ENCODE measurements at regions not wholly inside any gene's neighbourhood (a gene's known extent, or its start where the extent isn't known, plus 50 kb on each side); places are given as distances from the start of the nearest gene placed in this dataset.

DNA sequence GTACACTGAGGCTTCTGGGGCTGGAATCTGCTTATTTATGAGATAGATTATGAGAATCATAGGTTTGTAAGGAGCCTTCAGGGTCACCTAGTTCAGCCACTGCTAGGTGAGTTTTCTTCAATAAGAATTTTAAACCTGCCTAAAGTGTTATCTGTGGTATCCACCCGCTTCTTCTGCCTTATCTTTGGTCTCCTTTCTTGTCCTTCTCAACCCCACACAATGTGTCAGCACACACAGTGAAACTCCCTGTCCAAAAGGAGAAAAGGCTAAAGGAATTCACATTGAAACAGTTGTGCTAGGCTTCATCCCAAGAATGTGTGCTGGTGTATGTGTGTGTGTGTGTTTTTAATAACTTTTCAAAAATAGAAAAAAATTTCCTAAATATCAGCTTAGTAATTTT, 259.3 kb upstream of the BTG1 start:
- TF ChIP-seq, protein P1, sequence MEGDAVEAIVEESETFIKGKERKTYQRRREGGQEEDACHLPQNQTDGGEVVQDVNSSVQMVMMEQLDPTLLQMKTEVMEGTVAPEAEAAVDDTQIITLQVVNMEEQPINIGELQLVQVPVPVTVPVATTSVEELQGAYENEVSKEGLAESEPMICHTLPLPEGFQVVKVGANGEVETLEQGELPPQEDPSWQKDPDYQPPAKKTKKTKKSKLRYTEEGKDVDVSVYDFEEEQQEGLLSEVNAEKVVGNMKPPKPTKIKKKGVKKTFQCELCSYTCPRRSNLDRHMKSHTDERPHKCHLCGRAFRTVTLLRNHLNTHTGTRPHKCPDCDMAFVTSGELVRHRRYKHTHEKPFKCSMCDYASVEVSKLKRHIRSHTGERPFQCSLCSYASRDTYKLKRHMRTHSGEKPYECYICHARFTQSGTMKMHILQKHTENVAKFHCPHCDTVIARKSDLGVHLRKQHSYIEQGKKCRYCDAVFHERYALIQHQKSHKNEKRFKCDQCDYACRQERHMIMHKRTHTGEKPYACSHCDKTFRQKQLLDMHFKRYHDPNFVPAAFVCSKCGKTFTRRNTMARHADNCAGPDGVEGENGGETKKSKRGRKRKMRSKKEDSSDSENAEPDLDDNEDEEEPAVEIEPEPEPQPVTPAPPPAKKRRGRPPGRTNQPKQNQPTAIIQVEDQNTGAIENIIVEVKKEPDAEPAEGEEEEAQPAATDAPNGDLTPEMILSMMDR (IDR thresholded peaks at IDR 0.05; ENCODE audit: low read length), result no peak
- TF ChIP-seq EZH2phosphoT487 (IDR thresholded peaks at IDR 0.05; ENCODE audit: low read length) (no peak), EZH2 (optimal IDR thresholded peaks at IDR 0.05; ENCODE audit: low read depth, low read length) (no peak)
- no peaks in the 10 kb centered on the region for H3K9me2 ChIP-seq (replicated peaks; ENCODE audit: insufficient read depth, low read length)
- H3K4me3 ChIP-seq (ENCODE audit: low read length), result no peak overlapping the region
- DNase-seq, result no peak
- H3K4me1 ChIP-seq (ENCODE audit: low read length), result peaks cover 52% of the 10 kb centered on the region
- H3K36me3 ChIP-seq (replicated peaks; ENCODE audit: insufficient read depth, low read length), result no peaks in the 10 kb centered on the region
- H3K27ac ChIP-seq (ENCODE audit: low read length), result peak overlapping the region; percentile 91
- no peaks in the 10 kb centered on the region for H3K9me3 ChIP-seq (replicated peaks; ENCODE audit: insufficient read depth, low read length)
- H3F3A ChIP-seq (ENCODE audit: insufficient read depth, low read length), result peaks cover 20% of the 10 kb centered on the region
- H3K9ac ChIP-seq (ENCODE audit: low read length), result no peak overlapping the region
- H4K20me1 ChIP-seq (ENCODE audit: insufficient read depth, low read length), result no peaks in the 10 kb centered on the region
- 0 out of 2 replicates have a peak overlapping the region, but pooled peaks have one; percentile 31 for H2AFZ ChIP-seq (ENCODE audit: low read length)
- H3K79me2 ChIP-seq (ENCODE audit: low read length), result no peaks in the 10 kb centered on the region
- no peak overlapping the region for H3K4me2 ChIP-seq (ENCODE audit: low read depth, low read length)
- no peaks in the 10 kb centered on the region for H3K27me3 ChIP-seq (replicated peaks; ENCODE audit: insufficient read depth, low read length)

DNA sequence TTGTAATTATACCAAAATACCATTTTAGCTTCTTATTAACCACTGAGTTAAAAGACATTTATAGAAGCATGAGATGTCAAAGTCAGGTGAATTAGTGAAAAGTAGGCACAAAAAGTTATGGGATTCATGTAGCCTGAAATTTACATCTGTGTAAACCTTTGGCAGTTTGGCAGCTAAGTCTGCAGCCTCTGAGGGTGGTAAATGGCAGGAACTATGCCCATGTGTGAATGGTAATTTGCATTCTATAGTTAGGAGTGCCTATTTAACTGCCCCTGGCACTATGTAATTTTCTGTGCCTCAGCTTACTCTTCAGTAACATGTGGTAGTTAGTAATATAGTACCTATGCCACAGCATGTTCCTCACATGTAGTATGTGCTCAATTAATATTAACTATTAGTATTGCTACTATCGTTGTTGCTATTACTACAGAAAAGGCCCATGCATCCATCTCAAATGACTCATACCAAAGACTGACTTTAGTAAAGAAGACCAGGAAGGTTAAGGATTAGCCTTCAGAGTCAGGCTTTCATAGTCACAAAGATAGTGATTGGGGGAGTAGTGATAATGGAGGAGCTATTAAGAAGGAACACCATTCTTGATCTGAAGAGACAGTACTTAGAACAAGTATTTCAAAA, 258.7 kb upstream of the BTG1 start:
- peaks cover 54% of the 10 kb centered on the region for H3K4me1 ChIP-seq (ENCODE audit: low read length)
- peak overlapping the region; percentile 91 for H3K27ac ChIP-seq (ENCODE audit: low read length)
- H3F3A ChIP-seq (ENCODE audit: insufficient read depth, low read length), result peaks cover 20% of the 10 kb centered on the region
- peak overlapping the region; percentile 31; the same call in 1 of the 2 replicates for H2AFZ ChIP-seq (ENCODE audit: low read length)
- no peaks in the 10 kb centered on the region for H3K36me3 ChIP-seq (replicated peaks; ENCODE audit: insufficient read depth, low read length)
- H3K4me3 ChIP-seq (ENCODE audit: low read length), result peak overlapping the region; percentile 26
- TF ChIP-seq EZH2 (optimal IDR thresholded peaks at IDR 0.05; ENCODE audit: low read depth, low read length), result no peak
- TF ChIP-seq, protein P1 (IDR thresholded peaks at IDR 0.05; ENCODE audit: low read length), result no peak
- no peak for TF ChIP-seq EZH2phosphoT487 (IDR thresholded peaks at IDR 0.05; ENCODE audit: low read length)
- H3K9ac ChIP-seq (ENCODE audit: low read length), result peak overlapping the region; percentile 60
- DNase-seq, result no peak
- peak overlapping the region; percentile 82 for H3K4me2 ChIP-seq (ENCODE audit: low read depth, low read length)
- H3K27me3 ChIP-seq (replicated peaks; ENCODE audit: insufficient read depth, low read length), result no peaks in the 10 kb centered on the region
- H3K9me2 ChIP-seq (replicated peaks; ENCODE audit: insufficient read depth, low read length), result no peaks in the 10 kb centered on the region
- no peaks in the 10 kb centered on the region for H3K79me2 ChIP-seq (ENCODE audit: low read length)
- no peaks in the 10 kb centered on the region for H3K9me3 ChIP-seq (replicated peaks; ENCODE audit: insufficient read depth, low read length)
- no peaks in the 10 kb centered on the region for H4K20me1 ChIP-seq (ENCODE audit: insufficient read depth, low read length)

DNA sequence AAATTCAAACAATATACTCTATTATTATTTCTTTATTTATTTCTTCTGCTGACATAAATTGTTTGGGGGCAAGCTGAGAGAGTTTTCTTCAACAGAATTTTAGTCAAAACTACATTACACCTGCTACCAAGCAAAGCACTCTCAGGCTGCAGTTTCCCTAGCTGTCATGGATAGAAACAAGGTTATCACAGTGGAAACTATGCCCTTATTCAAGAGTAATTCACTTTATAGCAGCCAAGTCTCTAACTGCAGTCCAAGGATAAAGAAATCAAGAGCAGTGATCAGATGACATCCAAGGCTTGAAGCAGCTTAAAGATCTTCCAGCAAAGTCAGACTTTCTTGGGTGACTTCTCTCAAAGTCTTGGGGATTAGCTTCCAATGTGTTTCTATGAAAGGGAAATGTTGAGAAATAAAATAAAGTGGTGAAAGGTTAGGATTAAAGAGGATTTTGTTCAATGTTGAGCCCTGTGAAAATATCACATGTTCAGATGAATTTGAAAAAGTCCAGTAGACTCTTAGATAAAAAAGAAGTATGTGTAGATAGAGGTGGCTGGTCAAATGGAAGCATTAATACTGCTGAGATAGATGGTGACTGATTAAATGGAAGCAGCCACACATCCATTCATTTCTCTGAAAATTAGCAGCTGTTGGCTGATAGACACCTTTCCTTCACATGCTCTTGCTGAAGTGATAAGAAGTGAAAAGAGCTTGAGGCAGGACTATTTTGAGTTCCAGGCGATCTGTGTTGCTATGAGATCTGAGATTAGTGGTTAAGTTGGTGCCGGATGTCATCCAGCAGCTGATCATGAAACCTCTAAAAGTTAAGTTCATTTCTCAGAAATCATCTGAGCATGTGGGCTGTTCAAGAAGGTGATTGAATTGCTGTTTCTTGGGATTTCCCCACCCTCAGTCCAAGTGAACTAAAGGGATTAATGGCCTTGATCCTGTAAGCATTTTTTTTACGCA, 257.8 kb upstream of the BTG1 start:
- DNase-seq, result peak; percentile 97
- H3K9ac ChIP-seq (ENCODE audit: low read length), result peak overlapping the region; percentile 60
- no peaks in the 10 kb centered on the region for H3K9me2 ChIP-seq (replicated peaks; ENCODE audit: insufficient read depth, low read length)
- peak overlapping the region; percentile 26; the same call in 1 of the 2 replicates for H3K4me3 ChIP-seq (ENCODE audit: low read length)
- no peaks in the 10 kb centered on the region for H3K79me2 ChIP-seq (ENCODE audit: low read length)
- no peaks in the 10 kb centered on the region for H3K9me3 ChIP-seq (replicated peaks; ENCODE audit: insufficient read depth, low read length)
- peak overlapping the region; percentile 82 for H3K4me2 ChIP-seq (ENCODE audit: low read depth, low read length)
- peaks cover 20% of the 10 kb centered on the region for H3F3A ChIP-seq (ENCODE audit: insufficient read depth, low read length)
- H4K20me1 ChIP-seq (ENCODE audit: insufficient read depth, low read length), result no peaks in the 10 kb centered on the region
- 0 out of 2 replicates have a peak overlapping the region, but pooled peaks have one; percentile 31 for H2AFZ ChIP-seq (ENCODE audit: low read length)
- H3K36me3 ChIP-seq (replicated peaks; ENCODE audit: insufficient read depth, low read length), result no peaks in the 10 kb centered on the region
- H3K27me3 ChIP-seq (replicated peaks; ENCODE audit: insufficient read depth, low read length), result no peaks in the 10 kb centered on the region
- TF ChIP-seq, protein P1 (IDR thresholded peaks at IDR 0.05; ENCODE audit: low read length), result no peak
- no peak for TF ChIP-seq EZH2phosphoT487 (IDR thresholded peaks at IDR 0.05; ENCODE audit: low read length)
- peak overlapping the region; percentile 91 for H3K27ac ChIP-seq (ENCODE audit: low read length)
- H3K4me1 ChIP-seq (ENCODE audit: low read length), result peaks cover 51% of the 10 kb centered on the region
